Activated CD4-positive, alpha-beta T cell treated with anti-CD3 and anti-CD28 coated beads for 4 hours (primary cell): ENCODE measurements at regions not wholly inside any gene's neighbourhood (a gene's known extent, or its start where the extent isn't known, plus 50 kb on each side); places are given as distances from the start of the nearest gene placed in this dataset.

Experiments used
- DNase-seq, 2 donors: peaks; one replicate each; pipeline ENCODE4 v3.0.0-alpha.2; 2020

DNA sequence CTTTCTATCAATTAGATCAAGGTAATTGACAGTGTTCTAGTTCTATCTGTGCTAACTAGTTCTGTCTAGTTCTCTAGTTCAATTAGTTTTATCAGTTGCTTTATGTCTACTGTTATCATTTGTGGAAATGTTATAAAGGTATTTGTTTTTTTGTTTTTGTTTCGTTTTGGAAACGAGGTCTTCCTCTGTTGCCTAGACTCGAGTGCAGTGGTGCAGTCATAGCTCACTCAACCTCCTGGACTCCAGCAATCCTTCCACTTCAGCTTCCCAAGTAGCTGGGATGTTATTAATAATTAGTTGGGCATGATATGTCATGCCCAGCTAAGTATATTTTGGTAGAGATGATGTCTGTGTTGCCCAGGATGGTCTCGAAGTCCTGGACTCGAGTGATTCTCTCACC lies 1682.8 kb upstream of the LRRTM1 start:
- DNase-seq: no peak

DNA sequence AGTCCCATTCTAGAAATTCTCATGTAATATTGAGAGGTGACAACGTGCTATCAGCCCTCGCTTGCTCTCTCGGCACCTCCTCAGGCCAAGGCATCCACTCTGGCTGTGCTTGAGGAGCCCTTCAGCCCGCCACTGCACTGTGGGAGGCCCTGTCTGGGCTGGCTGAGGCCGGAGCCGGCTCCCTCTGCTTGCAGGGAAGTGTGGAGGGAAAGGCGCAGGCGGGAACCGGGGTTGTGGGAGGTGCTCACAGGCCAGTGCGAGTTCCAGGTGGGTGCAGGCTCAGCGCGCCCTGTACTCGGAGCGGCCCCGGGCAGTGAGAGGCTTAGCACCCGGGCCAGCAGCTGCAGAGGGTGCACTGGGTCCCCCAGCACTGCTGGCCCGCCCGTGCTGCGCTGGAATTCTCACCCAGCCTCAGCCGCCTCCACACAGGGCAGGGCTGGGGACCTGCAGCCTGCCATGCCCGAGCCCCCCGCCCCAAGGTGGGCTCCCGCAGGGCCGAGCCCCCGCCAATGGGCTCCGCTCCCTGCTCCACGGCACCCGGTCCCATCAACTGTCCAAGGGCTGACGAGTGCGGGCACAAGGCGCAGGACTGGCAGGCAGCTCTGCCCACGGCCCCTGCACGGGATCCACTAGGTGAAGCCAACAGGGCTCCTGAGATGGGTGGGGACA lies 1680.6 kb upstream of the LRRTM1 start:
- no peak for DNase-seq

DNA sequence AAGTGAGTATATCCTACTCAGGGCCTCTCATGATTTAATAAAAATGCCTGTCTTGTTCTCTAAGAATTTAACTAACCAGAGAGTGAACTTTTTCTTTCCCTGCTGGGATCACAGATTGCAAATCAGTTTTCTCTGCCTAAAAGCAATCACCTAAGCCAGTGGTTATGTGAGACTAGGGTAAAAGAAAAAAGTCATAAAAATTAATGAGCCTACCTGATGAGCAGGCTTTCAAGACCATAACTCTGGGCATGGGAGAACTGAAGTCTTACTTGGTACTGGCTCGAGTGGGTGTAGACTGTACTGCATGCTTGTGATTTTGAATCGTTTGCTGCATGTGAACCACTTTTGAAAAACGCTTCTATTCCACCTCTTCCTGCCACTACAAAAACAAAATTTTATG lies 1677.0 kb upstream of the LRRTM1 start:
- DNase-seq: no peak

DNA sequence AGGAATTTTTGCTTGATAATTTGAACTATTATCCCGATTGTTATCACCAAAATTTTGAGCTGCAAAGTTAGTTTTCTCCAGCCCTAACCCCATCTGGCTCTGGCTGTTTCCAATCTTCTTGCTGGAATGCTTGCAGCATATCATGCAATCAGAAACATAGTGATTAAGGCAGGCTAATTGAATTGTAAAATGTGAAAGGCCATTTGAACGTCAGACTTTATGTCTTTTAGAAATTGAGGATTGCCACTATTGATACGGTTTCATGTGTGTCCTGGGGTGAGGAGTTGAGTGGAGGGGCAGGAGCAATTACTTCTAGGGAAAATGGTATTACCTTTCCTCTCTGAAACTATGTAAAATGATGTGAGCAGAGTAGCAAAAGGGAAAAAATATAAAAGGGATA lies 1674.5 kb upstream of the LRRTM1 start:
- DNase-seq: no peak

DNA sequence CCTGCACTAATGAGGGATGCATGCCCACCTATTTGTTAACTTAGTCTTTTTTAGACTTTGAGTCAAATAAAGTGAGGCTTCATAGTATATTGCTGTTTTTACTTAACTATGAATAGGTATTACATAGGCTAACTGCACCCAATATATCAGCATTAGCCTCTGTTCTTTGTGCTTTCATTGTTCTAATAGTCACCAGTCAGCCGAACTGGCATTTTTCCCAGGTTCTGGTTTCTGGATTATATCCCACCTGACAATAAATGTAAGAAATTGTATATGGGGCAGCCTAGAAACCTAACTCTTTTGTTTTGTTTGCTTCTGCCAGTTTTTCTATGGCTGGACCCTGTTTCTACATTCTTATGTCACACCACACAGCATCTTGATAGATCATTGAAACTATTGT lies 1672.4 kb upstream of the LRRTM1 start:
- DNase-seq: no peak

DNA sequence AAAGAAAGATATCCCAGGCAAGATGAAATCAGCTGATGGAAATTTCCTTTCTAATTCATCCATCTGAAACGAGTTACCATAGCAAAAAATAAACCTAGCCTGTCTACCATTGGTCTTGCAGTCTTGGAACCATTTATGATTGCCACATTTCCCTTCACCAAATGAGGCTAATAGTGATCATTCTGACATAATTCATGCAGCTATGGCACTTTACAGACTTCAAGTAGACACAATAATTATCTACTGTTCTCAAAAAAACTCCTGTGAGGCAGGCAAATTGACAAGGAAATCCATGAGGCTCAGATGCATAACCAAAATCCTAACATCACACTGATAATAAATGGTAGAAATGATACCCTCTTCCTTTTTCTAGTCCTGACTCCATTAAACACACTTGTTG lies 1669.7 kb upstream of the LRRTM1 start:
- no peak for DNase-seq

DNA sequence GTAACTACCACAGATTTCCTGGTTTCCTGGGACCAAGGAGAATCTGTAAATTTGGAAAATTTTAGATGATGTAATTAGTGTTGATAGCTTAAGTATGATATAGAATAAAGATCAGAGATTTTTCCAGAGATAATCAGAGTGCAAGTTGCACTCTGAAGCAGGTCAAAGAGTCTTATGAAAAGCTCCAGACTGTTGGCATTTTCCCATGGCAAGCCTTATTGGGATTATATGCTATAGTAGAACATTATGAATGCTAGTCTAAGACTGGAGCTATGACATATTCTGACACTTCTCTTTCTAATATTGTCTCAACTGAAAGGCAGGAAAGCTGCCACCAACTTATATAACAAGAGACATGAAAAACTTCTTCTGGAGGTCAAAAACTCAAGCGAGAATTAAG lies 1638.3 kb upstream of the LRRTM1 start:
- no peak for DNase-seq

DNA sequence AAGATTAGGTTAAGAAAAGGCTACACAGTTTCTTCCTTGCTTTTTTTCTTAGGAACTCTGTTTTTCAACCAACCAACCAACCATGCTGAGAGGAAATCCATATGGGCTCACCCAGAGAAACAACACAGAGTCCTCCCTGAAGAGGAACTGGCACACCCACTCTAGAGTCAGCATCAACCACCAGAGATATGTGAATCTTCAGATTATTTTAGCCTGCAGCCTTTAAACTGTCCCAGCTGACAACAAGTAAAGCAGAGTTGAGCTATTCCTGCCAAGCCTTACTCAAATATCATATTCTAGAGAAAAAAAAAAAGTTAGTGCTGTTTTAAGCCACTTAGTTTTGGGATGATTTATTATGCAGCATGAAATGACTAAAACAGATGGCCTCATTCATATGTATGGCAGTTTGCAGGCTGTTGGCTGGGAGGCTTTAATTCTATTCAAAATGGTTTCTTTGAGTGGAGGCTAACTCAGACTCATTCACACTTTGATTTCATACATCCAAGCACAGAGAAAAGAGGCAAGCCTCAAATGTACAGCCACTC lies 1637.7 kb upstream of the LRRTM1 start:
- no peak for DNase-seq

DNA sequence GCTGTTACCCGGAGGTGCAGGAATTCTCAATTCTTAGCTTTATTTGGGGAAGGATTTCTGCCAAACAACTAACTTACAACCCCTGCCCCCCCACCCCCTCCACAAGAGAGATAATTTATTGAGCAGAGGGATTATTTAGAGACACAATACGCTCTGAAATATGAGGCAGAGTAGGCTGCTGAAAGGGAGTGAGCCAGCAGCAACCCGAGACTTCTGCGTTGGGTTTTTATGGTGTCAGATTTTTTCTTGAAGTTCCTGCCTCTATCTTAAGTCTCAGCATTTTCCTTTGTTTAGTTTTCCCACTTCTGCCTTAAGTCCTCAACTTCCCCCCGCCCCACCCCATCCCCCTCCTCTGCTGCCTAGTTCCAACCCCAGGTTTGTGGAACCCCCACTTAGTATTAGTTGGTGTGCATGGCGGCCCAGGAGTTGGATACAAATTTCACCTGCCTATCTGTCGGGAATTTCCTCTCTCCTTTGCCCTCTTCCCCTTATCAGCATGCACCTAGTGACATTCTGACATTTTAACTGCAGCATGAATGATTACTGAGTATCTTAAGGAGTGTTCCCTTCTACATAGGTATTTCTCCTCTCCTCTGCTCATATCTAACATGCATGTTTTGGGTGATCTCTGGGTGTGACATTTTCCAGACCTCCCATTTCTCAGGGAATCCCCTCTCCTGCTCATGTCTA lies 1635.9 kb upstream of the LRRTM1 start:
- no peak for DNase-seq

DNA sequence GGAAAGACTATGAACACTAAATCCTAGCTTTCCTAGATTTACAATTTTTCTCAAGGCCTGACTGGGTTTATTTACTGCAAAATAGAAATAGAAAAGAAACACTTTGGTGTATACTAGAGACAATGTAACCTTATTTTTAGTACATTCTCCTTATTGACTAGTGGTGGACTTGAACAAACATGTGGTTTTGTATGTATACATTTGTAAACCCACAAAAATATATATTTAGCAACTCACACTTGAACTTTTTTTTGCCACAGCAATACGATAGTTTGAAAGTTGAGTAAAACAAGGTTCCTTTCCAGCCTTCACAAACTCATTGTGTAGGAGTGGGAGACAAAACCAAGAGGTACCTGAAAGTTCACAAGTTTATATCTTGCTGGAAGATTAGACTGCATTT lies 1633.4 kb upstream of the LRRTM1 start:
- DNase-seq: no peak

DNA sequence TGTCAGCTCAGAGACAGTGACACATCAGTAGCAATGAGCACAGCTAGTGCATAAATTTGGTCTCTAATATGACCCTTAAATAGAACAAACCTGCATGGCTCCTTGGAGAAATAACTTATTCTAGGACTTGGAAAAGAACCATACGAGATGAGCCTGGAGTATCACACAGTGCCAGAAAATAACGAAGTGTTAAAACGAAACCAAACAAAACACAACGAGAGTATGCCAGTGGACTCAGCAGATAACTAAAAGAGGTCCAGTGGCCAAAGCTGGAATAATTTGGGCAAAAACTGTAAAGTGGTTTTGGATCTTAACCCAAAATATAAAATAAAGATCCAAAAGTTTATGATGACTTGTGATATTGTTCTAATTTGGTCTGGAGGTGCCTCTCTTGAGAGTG lies 1599.0 kb upstream of the LRRTM1 start:
- DNase-seq: no peak

DNA sequence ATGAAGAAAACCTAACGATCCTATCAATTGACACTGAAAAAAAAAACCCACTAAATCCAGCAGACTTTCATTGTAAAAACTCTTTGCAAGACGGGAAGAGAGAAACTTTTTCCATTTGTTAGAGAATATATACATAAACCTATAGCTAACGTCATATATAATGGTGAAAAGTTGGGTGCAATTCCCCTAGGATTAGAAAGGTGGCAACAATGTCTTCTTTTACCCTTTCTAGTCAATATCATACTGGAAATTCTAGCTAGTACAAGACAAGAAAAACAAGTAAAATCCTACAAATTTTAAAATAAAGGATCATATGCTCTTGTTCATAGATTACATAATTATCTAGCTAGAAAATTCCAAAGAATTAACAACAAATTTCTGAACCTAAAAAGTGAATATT lies 1596.5 kb upstream of the LRRTM1 start:
- no peak for DNase-seq

DNA sequence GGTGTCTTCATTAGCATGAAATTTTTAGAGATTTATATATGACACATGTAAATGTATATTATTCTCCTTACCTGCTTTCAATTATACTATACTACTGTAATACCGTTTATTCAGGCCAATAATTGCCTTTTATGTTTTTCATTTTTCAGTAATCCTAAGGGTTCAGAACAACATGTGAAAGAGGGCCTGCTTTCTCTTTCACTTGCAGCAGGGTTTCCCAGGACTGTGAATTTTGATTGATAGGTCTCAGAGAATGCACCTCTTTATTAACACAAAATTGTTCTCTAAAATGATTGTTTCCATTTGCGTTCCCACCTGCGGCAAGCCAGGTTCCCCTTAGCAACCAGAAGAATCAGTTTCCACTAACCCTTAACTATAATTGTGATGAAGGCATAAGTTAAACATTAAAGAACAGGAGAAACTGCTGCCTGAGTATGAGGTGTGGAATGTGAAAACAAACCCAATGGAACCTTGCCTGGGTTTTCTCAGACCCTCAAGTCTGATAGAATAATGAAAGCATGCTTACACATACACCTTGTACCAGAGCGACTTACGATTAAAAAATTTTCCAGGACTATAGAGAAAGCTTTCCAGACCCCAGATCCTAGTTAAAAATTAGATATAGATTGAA lies 1591.2 kb upstream of the LRRTM1 start:
- DNase-seq: no peak

DNA sequence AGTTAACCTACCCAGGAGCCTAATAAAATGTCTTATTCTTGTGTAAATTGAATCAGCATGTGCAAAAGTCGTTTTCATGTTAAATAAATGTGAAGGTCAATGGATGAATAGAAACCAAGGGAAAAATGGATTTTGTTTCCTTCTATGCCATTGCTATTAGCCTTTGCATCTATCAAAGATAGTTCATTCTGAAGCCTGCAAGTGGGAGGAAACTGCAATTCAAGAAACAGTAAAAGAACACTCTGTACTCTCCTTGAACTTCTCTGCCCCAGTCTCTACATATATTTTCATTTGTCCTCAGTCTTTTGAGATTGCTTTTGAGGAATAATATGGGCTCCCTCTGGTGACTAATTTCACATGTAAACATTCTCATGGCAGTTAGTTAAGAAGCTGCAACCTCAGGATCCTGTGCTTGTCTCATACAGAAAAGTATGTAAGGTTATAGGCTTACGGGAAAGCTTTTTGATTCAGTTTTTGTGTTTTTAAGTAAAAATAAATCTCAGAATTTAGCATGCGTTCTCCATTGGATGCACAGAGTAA lies 1590.0 kb upstream of the LRRTM1 start:
- no peak for DNase-seq

DNA sequence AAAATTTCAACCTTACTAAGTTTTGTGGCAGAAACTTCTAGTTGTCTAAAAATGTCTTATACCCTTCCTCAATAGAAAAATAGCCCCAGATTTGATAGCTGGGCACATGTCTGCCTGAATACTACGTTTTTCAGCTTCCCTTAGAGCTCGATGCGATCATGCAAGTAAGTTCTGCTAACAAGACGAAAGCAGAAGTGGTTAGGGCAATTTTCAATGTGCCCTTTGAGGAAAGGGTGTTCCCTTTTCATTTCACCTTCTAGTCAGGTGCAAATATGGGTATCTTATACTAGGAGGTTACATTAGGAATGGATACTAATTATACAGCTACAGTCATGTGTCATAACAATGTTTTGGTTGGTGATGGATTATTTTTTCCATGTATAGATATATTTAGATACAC lies 1572.1 kb upstream of the LRRTM1 start:
- no peak for DNase-seq

DNA sequence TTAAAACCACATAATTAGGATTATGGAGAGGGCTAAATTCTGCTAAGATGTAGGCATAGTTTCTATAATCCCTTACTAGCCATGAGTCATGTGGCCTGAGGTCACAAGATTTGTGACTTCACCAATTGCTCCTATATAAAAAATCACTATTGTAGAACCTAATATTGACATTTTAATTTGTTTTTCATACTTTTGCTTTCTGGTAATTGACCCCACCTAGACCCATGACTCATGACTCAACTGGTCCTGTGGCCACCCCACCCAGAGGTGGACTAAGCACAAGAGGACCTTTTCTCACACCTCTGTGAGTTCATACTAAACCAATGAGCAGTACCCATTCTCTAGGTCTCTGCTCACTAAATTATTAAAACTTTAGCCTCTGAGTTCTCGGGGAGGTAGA lies 1567.5 kb upstream of the LRRTM1 start:
- no peak for DNase-seq

DNA sequence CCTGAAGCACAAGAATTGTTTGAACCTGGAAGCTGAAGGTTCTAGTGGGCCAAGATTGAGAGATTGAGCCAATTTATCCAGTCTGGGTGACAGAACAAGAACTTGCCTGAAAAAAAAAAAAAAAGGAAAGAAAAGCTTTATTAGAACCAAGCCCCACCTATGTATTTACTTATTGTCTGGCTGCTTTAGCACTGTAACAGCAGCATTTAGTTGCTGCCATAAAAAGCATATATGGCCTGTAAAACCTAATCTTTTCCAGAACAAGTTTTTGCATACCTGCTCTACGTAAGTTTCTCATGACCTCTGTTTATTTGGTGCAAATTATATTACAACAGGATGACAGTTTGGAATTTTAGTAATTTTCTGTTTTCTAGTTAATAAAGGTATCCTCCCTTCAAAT lies 1565.6 kb upstream of the LRRTM1 start:
- DNase-seq: no peak

DNA sequence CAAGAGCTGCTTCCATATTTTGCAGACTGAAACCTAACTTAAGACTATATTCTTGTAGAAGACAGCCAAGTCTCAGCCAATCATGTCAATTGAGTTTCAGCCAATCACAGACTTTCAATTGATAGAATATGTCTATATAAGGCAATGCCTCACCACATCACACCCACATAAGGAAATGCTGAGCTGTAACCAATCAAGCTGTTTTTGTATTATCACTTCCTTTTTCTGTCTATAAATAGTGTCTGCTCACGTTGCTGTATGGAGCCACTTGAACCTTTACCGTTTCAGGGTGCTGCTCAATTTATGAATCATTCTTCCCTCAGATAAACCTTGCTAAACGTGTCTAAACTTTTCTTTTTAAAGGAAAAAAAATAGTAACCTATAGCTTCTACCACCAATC lies 1554.4 kb upstream of the LRRTM1 start:
- no peak for DNase-seq

DNA sequence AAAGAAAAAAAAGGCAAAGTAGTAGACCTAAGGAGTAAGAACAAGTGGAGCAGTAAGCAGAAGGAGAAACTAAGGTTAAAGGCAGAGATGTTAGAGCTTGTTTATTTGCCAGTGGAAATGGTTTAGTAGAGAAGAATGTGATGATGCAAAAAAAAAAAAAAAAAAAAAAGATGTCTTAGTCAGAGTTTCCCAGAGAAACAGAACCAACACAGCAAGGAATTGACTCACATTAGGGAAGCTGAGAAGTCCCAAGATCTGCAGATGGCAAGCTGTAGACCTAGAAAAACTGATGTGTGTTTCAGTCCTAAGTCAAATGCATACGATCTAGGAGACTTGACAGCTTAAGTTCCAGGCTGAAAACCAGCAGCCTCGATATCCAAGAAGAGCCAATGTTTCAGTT lies 1548.8 kb upstream of the LRRTM1 start:
- DNase-seq: no peak

DNA sequence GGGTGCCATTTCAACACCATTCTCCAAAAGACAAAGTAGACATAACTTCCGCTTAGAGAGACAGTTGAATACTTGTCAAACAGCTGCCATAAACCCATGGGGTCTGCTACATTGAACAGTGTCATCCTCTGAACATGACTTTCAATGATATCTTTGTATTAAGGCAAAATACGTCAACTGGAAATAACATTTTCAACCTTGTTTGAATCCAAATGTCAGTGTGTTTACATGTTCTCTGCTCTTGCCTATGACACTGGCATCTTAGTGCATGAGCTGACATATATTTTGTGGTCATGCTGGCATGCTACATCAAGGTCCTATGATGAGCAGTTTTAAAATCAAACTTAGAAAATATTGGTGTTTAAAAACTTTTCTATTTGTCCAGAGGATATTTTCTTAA lies 1548.1 kb upstream of the LRRTM1 start:
- no peak for DNase-seq

DNA sequence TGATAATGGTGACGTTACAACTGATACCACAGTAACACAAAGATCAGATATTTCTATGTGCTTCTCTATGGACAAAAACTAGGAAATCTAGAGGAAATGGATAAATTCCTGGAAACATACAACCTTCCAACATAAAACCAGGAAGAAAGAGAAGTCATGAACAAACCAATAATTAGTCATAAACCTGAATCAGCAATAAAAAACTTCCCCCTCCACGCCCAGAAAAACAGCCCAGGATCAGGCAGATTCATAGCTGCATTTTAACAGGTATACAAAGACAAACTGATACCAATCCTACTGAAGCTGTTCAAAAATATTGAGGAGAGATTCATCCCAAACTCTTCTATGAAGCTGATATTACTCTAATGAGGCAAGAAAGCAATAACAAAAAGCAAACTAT lies 1535.2 kb upstream of the LRRTM1 start:
- DNase-seq: no peak

DNA sequence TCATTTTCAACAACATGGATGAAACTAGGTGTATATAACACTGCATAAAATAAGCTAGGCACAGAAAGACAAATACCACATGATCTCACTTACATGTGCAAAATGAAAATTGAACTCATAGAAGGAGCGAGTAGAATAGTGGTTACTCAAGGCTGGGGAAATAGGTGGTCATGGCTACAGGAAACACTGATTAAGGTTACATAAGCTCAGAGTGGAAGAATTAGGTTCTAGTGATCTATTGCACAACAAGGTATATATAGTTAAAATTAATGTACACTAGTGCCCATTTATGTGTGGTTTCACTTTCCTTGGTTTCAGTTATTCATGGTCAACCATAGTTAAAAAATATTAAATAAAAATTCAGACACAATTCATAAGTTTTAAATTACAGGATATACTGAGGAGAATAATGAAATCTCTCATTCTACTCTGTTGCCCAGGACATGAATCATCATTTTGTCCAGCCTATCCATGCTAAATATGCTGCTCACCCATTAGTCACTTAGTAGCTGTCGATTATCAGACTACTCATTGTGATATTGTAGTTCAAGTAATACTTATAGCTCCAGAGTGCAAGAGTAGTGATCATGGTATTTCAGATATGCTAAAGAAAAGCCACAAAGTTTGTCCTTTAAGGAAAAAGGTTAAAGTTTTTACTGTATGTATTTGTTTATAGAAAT lies 1530.9 kb upstream of the LRRTM1 start:
- no peak for DNase-seq

DNA sequence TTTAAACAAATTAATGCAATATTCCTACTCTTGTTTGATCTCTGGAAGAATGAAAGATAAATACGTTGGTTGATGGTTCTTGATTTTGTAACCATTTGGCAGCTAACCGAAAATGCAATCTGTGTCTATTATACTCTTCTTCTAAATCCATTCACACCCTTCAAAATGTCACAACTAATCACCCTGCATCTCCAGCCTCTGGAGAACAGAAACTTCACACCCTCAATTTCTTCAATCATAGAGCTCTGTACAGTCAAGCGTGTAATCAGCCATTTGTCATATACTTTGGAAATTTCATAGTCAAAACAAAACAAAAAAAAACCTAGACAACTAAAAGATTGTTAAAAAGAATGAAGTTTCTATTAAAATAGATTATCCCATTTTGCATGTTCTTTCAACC lies 1482.3 kb upstream of the LRRTM1 start:
- no peak for DNase-seq
